Activated gamma-delta T cell treated with anti-CD3 and anti-CD28 coated beads, Interleukin-2, amount 50 U/mL, for 16 hours (primary cell): ENCODE measurements at regions not wholly inside any gene's neighbourhood (a gene's known extent, or its start where the extent isn't known, plus 50 kb on each side); places are given as distances from the start of the nearest gene placed in this dataset.
"Not testable (repeated sequence)": the region's sequence is repeated elsewhere in the genome, so short reads cannot be mapped to it uniquely, and the experiment has no call there.

ENCODE experiments used
- DNase-seq: peaks from one replicate; pipeline ENCODE4 v3.0.0-alpha.2; 2020; ENCODE audit warnings: low read depth

DNA sequence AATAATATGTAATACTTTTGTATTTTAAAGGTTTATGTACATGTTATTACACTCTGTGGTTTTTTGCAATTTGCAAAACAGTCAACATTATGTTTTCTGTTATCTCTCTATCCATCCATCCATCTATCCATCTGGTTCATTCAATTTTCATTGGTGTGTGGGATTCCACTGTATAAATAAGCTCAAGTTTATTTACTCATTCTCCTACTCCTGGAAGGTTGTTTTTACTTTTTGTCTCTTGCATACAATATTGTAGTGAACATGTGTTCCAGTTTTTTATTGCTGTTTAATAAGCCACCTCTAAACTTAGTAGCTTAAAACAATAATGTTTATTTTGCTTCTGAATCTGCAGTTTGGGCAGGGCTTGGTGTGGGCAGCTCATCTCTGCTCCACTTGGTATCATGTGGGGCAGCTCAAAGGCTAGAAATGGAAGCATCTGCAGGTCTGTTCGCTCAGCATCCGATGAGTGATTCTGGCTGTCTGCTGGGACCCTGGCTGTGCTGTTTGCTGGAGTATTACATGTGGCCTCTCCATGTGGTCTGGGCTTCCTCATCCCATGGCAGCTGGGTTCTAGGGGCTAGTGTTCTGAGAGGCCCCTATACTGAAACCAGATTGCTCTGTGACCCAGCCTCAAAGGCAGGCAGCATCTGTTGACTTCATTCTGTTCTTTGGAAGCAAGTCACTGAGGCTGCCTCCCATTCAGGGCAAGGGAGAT is 98.8 kb downstream of the SLC25A47 start:
- DNase-seq: no peak

DNA sequence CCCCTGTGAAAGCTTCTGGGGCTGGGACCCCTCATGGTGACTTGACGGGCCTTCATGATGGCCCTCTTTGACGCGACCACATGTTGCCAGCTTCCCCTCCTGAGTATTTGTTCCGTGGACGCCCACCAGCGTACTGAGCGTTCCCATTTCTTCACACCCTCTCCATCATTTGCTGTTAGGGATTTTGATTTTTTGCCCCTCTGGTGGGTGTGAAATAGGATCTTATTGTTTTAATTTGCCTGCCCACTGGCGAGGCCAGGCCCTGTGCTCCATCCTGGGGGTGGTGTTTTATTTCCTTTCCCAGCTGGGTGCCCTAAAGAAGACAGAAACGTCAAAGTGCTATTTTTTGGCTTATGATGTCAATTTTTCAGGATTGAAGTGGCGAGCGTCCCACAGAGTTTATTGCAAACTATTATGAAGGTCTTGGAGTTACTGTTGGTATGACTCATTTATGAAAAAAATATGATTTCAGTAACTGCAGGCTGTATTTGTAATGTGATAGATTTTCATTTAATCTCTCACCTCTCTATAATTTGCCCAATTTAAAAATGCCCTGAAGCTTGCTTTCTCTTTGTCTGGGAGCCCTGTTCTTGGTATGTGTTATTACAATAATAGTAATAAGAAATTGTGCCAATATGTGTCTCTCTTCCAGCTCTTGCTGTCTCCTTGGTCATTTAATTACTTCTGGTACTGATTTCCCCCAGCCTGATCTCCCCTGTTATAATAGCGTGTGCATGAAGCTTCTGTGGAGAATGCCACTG is 99.6 kb downstream of the SLC25A47 start:
- DNase-seq: no peak

DNA sequence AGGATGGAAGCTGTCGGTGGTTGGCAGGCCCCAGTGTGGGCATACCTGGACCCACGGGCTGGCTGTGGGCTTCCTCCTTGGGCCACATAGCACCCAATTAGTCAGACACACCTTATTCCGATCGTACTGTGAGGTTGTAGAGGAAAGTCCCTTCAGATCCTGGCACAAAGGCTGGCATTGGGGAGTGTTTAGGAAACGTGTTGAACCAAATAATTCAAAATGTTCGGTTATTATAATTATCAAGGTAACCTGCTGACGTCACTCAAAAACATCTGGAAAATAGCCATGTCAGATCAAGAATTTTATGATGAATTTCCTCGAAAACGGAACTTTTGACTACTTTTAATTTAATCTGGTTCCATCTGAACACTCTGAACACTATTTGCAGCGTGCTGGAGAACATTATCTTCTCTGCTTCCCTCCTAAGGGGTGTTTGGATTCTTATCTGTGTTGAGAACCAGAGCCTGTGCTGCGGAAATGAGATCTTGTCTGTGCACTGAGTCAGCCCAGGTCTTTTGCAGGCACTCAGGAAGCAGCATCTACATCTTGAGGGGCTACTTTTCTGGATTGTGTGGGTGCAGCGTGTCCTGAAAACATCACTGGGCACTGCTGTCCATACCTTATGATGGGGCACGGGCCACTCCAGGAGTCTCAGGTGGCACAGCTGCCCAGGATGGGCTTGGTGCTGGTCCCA is 100.3 kb downstream of the SLC25A47 start:
- no peak for DNase-seq

DNA sequence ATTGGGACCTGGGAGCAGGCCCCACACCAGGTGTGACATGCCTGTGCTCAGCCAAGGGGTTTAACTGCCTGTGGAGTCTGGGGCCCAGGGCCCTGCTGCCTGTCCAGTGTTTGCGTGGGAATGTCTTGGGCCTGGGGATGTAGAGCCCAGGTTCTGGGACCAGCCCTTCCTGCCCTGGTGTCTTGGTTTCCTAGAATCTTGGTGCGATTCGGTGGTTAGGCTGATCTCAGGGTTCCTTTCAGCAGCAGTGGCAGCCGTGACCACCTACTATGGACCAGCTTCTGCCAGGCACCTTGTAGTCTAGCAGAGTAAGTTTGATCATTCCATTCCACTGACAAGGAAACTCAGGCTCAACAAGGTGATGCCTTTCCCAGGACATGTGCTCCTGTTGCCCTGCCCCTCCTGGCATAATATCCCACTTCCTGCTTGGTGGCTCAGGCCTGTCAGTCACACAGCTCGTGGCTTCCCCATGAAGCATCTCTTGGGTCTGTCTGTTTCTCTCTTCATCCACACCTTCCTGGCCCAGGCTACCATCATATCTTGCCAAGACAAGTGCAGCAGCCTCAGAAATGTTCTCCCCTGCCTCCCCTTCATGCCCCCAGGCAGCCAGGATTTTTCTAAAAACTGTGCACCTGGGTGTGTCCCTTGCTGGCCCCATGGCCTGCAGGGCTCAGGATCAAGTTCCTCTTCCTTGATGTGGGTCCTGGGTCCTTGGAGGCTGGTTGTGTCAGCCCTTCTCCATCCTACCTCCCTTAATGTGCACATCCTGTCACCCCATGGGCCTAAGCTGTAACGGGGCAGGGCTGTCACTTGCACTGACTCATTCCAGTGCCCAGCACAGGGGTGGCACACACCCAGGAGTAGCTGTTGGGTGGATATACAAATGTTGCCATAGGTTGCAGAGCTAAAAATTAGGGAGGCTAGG is 101.6 kb downstream of the SLC25A47 start:
- no peak for DNase-seq

DNA sequence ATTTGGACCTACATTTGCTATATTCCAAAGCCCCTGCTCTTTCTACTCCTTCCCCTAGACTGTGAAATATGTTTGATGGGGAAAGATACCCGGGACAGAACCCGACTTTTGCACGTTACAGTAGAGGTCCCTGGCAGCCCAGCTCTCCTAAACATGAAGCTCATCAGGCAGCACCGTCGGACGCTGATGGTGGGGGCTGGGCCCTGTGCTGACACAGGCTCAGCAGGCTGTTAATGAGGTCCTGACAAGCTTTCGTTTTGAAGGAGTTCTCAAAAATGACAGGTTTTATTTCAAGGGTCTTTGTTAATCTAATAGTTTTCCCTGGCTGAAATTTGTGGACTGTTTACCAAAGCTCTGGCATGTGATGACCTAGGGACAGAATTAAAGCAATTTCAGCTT is 102.3 kb downstream of the SLC25A47 start:
- DNase-seq: no peak

DNA sequence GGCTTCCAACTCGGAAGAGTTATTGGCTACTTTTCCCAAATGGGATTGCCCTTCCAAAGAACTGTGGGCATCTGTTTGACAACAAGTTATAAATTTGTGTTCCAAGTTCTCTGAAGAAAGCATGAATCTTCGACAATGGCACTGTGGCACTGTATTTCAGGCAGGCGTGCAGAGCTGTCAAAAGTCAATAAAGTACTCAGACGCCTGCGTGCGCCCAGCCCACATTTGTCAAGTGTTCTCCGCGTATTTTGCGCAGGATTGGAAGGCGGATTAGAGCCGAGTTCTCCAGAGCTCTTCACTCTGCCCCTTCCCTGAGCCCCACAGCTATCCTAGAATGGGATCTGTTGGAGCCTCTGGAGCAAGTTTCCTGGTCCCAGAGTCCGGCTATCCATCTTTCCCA is 103.2 kb downstream of the SLC25A47 start:
- DNase-seq: no peak

DNA sequence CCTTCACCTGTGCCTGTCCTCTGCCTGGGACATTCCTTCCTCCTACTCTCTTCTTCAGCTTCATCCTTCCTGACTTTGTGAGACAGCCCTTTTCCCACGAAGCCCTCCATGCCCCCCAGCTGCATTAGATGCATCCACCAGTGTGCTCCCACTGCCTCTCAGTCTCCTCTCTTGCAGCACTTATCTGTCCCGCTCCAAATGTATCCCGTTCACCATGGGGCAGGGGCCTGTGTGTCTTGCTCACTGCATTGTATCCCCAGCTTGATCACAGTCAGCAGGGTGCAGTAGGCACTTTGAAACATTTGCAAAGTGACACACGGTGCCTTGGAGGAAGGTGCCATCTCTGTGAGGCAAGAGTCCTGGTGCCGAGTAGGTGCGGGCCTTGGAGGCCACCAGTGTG is 104.0 kb downstream of the SLC25A47 start:
- DNase-seq: no peak

DNA sequence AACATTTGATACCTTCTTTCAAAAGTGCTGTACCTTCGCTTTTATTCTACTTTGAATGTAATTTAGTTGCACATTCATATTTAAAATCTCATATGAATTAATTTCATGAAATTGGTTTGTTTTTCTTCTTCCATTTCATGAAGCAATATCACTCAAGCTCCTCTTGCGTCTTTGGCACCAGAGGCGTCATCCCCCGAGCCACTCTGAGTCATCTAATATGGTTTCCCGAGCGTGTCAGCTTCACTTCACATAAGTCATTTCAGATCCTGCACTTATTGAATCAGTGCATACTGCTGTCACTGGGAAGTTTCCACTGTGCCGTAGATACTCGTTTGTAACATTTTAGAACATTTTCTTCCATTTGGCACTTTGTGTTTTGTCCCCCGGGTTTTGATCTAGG is 105.6 kb downstream of the SLC25A47 start:
- no peak for DNase-seq

DNA sequence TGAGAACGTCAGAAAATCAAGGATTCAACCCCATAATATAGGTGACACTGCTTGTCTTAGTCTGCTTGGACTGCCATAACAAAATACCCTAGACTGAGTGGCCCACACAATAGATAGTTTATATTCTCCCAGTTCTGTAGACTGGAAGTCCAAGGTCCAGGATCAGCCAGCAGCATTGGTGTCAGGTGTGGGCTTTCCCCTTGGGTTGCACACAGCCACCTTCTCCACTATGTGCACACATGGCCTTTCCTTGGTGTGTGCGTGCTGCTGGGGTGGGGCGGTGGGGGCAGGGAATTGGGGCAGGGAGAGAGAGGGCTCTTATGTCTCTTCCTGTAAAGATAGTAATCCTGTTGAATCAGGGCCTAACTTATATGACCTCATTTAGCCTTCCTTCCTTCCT is 106.4 kb downstream of the SLC25A47 start:
- no peak for DNase-seq

DNA sequence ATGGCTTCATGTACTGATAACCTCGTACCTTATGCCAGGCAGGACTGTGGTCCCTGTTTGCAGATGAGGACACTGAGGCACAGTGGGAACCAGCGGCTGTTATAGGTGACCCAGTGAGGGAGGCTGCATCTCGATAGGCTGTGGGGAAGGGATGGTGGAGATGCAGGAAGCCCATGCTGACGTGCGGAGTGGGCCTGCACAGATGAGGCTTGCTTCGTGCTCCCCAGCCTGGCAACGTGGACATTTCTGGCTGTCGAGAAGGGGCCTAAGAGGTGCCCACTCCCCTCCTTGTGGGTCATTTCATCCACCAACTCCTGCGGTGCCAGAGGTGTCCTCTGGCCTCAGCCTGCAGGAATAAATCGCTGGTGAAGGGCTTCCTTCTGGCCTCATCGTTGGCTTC is 107.4 kb downstream of the SLC25A47 start:
- DNase-seq: no peak

DNA sequence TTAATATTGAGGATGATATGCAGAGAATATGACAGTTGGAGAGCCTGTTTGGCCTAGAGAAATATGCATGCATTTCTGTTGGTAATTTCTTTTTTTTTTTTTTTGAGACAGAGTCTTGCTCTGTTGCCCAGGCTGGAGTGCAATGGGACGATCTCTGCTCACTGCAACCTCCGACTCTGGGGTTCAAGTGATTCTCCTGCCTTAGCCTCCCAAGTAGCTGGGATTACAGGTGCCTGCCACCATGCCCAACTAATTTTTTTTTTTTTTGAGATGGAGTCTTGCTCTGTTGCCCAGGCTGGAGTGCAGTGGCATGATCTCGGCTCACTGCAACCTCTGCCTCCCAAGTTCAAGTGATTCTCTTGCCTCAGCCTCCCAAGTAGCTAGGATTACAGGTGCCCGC is 108.3 kb downstream of the SLC25A47 start:
- not testable (repeated sequence) for DNase-seq

DNA sequence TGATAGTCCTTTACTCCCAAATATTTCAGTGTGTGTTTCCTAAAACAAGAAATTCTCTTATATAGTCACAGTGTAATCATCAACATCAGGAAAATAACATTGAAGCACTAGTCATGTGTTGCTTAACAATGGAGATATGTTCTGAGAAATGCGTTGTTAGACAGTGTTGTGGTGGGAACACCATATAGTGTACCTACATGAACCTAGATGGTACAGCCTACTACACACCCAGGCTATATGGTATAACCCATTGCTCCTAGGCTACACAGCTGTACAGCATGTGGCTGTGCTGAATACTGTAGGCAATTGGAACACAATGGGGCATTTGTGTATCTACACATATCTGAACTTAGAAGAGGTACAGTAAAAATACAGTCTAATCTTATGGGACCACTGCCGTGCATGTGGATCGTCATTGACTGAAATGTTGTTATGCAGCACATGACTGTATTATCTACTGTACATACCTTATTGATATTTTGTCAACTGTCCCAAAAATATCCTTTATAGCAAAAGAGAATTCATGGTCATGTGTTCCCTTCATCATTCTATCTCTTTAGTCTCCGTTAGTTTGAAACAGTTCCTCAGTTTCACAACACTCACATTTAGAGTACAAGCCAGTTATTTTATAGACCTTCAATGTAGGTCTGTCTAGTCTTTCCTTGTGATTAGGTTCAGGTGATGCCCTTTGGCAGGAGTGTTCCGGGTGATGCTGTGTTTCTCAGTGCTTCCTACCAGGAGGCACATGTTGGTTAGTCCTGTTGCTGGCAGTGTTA is 109.7 kb downstream of the SLC25A47 start:
- no peak for DNase-seq

DNA sequence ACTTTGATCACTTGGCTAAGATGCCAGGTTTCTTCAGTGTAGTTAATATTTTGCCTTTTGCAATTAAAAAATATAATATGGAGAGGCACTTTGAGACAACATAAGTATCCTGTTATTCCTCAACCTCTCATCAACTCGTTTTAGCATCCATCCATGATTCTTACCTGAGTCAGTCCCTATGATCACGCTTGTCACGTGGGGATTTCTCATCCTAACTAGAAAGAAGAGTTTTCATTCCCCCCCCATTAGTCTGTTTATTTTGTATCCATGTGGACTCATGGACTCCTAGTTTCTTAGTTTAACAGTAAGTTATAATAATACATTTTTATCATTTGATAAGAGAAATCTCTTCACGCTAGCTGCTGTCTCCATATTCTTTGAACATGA is 110.3 kb downstream of the SLC25A47 start:
- DNase-seq: no peak

DNA sequence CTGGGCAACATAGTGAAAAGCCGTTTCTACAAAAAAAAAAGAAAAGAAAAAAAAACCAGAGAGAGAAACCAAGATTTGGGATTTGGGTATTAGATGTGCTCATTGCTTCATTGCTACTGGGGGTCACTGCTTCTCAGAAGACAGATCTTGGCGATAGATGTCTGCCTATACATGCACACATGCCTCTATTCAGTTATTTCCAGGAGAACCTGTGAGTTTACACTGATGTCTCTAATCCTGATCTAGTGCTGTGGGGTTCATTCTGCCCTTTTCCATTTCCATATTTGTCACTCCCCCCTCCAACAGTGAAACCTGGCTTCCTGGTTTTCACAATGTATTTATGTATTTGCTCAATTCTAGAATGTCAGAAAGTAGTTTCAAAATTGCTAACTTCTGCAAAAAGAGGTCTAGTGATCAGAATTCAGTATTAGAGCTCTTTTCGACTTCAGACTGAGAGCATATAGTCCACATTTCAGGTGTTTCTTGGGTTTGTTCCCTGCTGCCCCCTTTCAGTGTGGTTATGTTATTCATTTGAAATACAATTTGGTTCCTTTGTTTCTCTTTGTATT is 111.0 kb downstream of the SLC25A47 start:
- DNase-seq: no peak

DNA sequence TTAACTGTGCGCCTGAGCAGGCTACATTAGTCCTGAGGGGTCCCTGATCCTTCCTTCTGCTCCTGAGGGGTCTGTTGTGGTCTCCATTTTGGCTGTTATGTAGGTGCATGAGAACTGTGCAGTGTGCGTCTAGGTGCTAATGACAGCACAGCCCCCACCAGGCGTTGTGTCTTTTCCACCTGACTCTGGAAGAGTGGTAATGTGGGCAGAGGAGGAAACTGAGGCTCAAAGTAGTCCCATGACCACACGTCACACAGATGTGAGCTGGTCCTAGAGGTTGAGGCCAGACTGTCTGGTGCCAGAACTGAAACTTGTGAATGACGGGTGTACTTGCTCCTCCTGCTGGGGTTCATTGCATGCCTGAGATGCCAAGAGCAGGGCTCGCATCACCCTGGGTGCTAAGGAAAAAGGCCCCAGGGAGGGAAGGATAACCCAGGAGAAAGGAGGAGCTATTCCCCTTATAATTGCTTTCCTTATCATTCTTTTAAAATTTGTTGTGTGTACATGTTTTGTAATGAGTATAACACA is 111.8 kb downstream of the SLC25A47 start:
- no peak for DNase-seq

DNA sequence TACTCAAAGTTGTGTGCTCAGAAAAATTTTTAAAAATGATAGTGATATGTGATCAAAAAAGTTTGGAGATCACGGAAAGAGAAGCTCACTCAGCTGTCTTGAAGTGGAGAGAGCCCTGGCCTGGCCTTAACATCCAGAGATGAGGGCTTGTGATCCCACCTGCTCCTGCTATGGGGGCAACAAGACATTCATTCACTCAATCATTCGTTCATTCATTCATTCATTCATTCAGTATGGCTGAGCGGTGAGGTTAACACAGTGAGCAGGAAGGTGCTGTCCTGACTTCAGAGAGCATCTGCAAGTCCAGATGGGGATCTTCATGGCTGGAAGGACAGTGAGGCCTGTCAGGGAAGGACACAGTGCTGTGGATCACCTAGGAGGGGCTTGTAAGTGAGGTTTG is 112.3 kb downstream of the SLC25A47 start:
- DNase-seq: no peak

DNA sequence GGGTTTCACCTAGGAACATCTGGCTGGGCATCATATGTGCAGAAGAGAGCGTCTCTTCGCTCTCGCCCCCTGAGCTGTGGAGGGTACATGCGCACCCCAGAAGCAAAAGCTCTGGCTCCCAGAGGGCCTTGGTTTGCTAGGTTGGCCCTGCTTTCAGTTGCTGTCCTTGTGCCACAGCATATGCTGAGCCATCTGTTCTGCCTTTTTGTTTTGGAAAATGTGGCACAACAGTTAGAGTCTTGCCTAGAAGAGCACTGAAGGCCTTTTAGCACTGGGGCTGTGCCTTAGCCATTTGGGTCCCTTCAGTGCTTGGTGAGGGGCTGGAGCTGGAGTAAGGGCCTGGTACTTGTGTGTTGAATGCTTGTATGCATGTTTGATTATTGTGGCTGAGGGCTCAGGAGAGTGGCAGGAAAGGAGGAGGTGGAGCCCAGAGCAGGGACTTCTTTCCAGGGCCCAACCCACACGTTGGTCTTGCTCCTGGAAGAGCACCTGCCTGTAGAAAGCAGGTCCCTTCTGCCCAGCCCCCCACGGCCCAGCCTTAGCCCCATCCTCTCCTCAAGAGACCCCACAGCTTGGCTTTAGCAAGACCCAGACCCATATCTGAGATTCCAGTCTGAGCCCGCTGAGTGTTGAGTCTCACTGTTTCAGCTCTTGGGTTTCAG is 113.7 kb downstream of the SLC25A47 start:
- no peak for DNase-seq

DNA sequence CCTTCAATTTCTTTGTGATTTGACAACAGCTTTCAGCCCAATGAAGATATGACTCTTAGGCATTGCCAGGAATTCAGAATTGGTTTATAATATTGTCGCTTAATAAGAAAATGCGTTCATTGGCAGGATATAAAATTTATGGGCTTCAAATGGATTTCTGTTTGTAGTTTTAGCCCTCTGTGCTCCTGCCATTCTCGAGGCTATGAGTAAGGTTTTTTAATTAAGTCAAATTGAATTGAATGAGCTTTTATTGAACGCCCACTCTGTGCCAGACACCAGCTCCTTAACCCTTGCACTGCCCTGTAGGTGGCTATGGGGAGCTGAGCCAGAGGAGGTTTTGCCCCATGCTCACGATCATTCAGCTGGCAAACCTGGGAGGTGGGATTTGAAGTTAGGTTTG is 115.1 kb downstream of the SLC25A47 start:
- no peak for DNase-seq

DNA sequence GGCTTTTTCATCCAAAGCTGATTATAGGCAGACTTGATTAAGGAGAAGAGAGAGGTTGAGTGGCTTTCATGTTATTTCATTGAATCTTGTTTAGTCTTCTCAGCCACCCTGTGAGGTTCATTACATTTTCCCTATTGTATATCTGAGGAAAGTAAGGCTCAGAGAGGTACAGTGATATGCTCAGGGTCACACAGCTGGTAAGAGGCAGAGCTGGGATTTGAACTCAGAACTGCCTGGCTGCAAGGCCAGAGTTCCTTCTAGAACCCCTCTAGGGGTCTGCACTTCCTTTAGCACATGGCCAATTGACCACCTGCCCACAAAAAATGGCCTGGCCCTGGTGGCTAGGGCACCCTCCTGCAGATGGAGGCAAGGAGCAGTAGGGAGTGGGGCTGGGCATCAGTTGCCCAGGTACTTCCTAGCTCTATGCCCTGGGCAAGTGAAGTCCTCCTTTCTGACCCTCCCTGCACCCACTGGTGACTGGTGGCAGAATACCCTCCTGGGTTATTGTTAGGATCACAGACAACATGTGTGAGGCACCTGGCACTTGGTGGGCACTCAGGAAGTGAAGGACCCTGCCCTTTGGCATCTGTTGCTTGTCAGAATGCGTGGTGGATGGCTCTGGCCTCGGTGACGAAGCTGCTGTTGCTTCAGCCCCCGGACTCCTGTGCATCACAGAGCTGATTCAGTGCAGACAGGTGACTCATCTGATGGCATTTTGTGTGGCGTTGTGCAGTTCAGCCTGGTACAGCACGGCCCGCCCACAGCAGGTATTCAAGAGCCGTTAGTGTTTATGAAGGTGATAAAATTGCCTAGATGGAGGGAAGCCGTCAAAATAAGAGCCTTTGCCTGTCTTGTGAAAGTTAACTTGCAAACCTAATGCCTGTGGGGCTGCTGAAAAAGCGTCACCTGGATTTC is 115.8 kb downstream of the SLC25A47 start:
- peak; percentile 41 for DNase-seq
